ENCODE measurements at regions not wholly inside any gene's neighbourhood (a gene's known extent, or its start where the extent isn't known, plus 50 kb on each side); places are given as distances from the start of the nearest gene placed in this dataset.
A peak's percentile ranks its signal among the peaks of the same experiment; 100 is the strongest.
"Not testable (repeated sequence)": the region's sequence is repeated elsewhere in the genome, so short reads cannot be mapped to it uniquely, and the experiment has no call there.

DNA sequence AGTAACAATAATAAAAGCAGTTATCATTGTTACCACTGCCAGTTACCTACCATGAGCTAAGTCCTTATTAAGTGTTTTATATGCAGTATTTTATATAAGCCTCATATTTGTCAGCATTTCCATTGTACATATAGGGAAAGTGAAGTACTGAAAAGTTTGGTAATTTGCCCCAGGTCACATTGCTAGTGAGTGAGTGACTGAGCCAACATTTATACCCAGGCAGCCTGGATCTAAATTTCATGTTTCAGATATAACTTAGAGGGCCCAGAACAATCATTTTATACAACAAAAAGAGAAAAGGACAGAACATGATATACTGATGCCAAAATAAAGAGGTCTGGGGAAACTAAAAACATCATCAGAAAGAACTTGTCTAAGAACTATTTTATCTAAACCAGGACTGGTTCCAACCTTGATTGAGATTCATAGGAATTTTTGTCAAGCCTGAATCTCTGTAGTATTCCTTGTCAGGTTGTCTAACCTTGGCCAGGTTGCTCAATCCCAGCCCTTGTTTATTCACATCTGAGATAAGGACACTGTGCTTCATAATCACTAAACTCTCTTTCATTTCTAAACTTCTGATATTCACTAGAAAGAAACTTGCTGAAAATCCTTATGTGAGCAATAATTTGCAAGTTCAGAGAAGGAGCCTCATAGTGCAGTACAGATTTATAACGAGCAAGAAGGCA, 308.2 kb downstream of the IPMK start:
- DNase-seq (ENCODE audit: low spot score), result no peak

DNA sequence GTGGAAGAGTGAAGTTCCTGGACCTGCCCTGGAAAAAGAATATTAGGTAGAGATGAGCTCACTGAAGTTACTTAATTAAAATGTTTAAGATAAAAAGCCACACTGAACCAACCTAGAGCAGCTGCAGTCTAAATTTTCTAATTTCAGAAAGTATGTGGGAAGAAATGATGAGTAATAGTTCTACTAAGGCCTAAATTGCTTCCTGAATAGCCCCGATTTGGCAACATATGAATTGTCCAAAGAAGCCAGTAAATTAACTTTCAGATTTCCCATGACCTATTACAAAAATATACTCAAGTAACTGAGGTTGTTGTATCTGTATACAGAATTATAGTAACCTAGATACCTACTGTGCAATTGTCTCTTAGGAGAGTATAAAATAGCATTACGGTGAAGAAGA, 312.6 kb downstream of the IPMK start:
- DNase-seq (ENCODE audit: low spot score), result peak; percentile 36

DNA sequence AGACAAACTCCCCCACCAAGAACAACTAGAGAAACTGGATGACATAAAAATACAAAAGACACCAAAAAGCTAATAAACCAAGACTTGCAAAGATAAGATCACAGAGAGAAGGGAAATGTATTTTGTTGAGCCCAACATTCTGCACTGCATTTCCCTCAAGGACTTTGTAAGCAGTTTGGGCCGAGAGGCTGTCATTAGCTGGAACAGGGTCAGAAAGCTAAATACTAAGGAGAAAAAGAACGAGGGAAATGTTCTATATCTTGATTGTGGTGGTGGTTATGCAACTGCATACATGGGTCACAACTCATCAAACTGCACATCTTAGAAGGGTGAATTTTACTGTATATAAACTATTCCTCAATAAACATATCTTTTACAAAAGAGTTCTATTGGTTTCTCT, 315.0 kb downstream of the IPMK start:
- DNase-seq (ENCODE audit: low spot score), result peak; percentile 32

DNA sequence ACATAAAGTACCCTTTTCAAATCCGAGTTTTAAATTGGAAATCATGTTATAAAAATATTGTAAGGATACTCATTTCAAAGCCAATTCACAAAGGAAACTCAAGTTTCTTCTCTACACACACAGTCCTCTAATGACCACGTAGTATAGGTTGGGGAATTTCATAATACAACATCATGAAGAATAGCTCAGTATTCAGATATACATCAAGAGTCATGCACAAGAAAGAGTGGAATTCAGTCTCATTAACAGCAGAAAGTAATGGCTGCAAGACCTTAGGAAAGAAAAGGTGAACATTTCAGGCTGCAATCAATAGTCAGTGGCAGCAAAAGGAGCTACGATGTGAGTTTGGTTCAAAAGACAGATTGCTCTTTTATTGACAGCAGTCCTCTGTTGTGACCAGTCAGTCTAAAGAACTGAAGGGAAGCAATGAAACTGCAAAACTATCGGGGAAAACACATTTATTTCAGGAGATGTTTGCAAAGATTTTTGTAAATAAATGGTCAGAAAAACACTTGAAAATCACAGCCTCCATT, 317.2 kb downstream of the IPMK start:
- DNase-seq (ENCODE audit: low spot score), result no peak

DNA sequence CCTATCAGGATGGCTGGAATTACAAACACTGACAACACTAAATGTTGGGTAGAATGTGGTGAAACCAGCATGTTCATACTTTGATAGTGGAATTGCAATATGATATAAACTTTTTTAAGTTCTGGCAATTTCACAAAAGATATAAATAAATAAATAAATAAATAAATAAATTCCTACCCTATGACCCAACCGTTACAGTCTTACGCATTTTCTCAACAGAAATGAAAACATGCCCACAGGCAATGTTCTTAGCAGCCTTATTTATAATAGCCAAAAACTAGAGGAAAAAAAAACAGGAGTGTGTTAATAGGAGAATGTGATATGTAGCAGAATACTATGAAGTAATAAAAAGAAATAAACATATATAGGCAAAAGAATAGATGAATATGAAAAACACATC, 318.9 kb downstream of the IPMK start:
- no peak for DNase-seq (ENCODE audit: low spot score)

DNA sequence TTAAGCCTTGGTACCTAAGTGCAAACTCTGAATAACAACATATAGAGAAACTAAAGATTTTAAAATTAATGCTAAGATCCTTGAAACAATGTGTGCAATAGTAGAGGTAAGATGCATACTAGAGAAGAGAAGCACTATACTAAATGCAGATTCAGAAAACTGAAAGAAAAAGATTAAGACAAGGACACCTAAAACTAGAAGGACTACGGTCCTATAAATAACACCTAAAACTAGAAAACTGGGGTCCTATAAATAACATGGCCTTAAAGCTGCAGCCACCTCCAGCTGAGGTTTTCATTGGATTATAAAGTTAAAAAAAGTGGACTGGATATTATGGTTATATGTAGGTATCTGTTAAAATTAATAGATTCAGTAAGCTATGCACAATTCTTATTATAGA, 320.9 kb downstream of the IPMK start:
- DNase-seq (ENCODE audit: low spot score), result no peak

DNA sequence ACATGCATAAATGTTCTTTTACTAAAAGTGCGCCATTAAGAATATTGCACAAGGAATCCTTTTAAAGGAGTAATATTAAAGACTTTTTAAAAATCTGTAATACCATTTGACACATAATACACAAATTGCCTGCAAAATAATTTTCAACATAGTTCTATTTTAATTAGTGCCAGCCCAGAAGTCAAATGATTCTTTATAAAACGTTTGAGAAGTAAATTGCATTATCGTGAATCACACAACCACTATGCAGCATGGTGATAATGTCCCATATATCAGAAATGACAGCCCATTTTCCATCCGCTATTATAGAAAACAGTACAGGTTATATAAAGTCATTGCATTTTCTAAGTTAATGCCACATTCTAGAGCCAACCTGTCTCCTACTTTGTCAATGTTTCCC, 324.0 kb downstream of the IPMK start:
- DNase-seq (ENCODE audit: low spot score), result no peak

DNA sequence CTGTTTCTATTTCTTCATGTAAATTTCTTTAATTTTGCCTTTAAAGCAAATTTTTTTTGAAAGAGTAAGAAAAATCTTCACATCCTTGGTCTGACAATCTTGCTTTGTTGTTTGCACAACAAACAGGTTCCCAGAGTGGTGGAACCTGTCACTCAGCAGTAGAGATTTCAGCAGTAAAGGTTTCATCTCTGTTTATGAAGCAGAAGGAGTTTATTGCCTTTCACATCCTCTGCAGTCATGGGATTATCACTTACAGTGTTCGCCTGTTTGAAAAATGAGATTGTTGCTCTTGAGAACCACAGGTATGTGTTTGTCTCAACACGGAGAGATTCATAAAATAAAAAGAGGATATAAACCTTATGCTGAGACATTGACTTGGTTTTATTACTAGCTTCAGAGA, 342.6 kb downstream of the IPMK start:
- DNase-seq (ENCODE audit: low spot score), result no peak

DNA sequence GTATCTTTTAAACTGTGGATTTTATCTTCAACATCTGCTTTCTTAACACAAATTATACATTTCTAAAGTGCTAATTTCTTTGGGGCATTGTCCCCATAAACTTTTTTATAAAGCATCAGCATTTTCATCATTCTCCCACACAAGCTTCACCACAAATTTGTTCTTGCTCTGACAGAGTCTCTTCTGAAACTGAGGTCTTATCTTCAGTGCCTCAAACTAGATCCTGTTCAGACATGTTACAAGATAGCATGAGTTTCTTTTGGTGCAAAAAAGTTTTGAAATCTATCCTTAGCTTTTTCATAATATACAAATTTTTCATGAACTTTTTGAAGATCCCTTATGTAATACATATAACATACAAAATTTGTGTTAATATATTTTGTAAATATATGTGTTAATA, 346.6 kb downstream of the IPMK start:
- no peak for DNase-seq (ENCODE audit: low spot score)

DNA sequence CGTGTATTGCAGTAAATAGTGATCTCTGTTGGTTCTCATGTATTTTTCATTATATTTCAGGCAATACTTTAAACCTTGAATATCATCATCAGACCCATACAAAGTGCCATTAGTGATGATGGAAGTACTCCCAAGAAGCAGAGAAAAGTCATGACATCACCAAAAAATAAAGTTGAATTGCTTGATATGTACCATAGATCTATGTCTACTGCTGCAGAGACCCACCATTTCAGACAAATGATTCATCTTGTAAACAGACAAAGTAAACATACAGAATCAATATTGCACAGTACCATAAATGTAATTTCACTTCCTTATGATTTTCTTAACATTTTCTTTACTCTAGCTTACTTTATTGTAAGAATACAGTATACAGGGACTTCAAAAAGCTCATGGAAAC, 347.8 kb downstream of the IPMK start:
- no peak for DNase-seq (ENCODE audit: low spot score)

DNA sequence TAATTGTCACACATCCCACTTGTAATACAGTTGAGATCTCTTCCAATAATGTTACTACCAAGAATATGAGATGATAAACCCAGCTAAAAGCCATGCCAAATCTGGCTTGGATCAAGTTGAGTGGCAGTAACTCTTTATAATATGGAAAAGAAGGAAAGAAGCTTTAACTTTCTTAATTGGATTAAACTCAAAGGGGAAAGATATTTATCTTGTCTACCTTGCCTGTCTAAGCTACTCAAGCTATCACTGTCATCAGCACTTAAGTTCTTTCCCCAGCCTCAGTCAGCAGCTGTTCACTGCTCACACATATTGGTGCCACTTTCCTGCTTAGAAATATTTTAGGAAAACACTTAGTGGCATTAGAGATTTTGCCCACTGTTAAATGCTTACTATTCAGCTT, 350.7 kb downstream of the IPMK start:
- no peak for DNase-seq (ENCODE audit: low spot score)

DNA sequence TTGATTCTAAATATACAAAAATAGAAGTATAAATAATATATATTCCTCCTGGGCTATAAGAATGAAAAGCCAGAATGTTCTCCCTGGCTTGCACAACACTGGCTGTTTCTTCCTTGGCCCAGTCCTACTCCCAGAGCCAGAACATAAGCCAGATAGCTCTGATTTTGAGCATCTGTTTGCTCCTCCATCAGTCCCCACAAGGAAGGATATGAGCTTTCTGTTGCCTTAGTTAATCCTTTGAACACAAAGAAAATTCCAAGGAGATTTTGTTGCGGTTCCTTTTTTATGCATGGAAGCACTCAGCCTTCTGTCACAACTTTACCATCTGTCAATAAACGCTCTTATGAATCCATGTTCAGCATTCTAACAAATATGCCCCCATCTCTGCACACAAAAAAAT, 361.8 kb downstream of the IPMK start:
- DNase-seq (ENCODE audit: low spot score), result no peak

DNA sequence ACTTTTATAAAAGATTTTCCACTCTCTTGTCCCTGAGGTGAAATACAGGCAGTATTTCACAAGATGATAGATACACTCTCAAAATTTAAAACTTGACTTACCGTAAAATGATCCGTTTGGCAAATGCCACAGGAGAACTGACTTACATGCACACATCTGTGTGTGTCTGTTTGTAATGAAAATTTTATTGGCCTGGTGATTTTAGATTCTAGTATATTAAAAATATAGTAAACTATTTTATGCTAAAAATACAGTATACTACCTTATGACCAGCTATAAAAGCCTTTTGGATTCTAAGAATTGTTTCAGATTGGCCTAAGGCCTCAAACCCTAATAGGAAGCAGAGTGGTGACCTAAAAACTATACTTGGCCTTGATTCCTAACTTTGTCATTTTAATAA, 362.7 kb downstream of the IPMK start:
- DNase-seq (ENCODE audit: low spot score), result no peak

DNA sequence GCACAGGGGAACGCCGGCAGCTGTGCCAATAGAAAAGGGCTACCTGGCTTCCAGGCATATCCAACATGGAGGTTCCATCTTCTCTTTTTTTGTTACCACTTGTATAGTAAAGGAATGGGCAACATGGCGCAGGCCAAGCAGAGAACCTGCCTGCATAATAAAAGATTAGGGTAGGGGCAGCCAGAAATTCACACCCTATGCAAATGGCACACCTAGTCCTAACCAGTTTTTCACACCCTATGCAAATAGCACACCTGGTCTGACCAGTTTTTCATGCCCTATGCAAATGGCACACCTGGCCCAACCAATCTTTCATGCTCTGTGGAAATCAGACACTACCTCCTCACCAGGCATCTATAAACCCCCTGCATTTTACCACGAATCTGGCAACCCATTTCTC, 369.5 kb downstream of the IPMK start:
- DNase-seq (ENCODE audit: low spot score), result no peak

DNA sequence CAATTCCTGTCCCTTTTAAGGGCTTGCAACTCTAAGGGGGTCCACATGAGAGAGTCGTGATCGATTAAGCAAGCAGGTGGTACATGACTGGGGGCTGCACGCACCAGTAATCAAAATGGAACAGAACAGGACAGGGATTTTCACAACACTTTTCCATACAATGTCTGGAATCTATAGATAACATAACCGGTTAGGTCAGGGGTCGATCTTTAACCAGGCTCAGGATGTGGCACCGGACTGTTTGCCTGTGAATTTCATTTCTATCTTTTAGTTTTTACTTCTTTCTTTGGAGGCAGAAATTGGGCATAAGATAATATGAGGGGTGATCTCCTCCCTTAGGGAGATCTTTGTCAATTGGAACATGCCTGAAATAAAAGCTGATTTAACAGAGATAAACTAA, 370.1 kb downstream of the IPMK start:
- DNase-seq (ENCODE audit: low spot score), result no peak

DNA sequence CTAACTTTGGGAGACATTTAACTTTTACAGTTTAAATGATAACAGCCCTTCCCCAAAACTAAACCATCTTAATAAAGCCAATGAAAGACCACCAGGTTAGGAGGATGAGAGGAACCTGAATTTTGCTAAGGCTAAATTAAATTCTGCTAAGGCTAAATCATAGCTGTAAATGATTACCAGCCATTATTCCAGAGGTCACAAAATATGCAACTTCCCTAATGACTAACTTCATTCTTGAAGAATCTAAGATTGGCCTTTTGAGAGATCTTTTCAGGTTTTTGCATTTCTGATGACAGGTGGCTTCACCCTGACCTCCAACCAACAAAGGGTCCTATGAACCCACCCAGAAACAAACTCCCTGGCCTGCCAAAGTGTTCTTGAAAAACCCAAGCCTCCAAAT, 373.3 kb downstream of the IPMK start:
- no peak for DNase-seq (ENCODE audit: low spot score)

DNA sequence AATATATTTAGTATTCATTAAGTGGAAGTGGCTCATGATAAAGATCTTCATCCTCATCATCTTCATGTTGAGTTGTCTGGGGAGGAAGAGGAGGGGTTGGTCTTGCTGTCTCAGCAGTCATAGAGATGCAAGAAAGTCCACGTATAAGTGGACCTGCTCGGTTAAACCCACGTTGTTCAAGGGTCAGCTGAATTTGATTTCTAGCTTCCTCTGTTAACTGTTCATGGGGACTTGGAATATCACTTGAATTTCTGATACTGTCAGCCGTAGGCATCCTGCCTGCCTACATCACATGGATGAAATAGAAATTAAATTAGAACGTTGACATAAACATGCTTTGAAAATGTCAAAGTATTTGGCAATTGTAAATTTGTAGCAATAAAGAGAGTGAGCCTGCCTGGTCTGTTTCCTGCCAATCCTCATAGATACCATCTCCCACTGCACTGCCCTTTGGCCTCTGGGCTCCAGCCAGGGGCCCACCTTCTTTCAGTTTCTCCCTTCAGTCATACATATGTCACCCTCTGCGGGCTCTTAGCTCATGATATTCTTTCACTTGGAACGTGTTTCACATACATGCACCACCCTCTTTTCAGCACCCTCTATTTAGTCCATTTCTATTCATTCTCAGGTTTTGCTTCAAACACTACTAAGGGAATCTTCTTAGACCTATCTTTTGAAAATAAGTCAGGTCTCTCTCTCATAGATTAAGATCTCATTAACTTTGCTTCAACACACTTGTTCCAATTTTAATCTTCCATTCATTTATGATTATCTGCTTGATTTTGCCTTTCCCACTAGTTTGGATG, 376.3 kb downstream of the IPMK start:
- no peak for DNase-seq (ENCODE audit: low spot score)

DNA sequence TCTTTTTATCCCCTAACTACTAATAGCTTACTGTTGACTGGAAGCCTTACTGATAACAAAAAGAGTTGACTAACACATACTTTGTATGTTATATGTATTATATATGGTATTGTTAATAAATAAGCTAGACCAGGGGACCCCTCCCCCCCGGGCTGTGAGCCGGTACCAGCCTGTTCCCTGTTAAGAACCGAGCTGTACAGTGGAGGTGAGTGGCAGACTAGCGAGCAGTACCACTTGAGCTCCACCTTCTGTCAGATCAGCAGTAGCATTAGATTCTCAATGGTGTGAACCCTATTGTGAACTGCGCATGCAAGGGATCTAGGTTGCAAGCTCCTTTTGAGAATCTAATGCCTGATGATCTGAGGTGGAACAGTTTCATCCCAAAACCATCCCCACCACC, 377.0 kb downstream of the IPMK start:
- no peak for DNase-seq (ENCODE audit: low spot score)

DNA sequence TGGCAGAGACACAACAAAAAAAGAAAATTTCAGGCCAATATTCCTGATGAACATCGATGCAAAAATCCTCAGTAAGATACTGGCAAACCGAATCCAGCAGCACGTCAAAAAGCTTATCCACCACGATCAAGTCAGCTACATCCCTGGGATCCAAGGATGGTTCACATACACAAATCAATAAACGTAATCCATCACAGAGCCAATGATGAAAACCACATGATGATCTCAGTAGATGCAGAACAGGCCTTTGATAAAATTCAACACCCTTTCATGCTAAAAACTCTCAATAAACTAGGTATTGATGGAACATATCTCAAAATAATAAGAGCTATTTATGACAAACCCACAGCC, 382.1 kb downstream of the IPMK start:
- not testable (repeated sequence) for DNase-seq (ENCODE audit: low spot score)

DNA sequence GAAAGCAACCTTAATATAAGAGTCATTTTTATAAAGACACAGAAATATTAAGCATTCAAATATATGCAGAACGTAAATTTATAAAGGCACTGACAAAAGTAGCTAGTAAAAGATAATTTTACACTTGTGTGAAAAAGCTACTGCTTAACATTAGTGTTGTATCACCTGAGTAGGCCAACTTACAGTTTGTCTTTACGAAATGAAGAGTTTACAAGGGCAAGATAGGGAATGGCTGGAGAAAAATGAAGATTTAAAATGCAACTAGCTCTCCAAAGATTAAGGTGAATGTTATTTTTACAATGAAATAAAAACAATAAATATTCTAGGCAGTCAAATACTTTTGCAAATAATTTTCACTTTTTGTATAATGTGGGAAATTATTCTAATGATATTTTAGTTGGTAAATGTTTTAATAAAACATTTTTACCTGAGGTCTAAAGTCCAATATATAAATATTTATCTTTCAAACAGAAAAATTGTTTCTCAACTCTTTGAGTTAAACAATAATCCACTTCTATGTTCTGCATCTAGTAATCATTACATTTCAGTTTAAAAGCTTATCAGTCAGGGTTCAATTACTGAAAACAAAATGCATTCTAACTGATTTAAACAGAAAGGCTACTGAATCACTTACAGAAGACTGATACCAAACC, 382.6 kb downstream of the IPMK start:
- DNase-seq (ENCODE audit: low spot score), result no peak

DNA sequence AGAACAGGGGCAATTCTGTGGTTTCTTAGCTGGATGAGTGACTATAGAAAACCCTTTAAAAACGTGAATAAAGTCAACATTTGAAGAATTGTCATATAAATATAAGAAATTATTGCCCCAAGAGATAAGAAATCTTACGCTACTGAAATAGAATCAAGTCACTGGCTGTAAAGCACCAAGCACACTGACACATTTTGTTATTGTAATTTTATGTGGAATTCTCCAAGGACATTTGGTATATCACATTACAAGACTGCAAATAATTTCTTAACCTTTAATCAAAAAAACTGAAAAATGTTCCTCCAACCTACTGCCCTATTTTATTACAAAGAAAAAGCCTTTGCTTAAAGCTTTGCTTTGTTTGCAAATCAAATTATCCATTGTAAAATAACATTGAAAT, 383.3 kb downstream of the IPMK start:
- DNase-seq (ENCODE audit: low spot score), result no peak

DNA sequence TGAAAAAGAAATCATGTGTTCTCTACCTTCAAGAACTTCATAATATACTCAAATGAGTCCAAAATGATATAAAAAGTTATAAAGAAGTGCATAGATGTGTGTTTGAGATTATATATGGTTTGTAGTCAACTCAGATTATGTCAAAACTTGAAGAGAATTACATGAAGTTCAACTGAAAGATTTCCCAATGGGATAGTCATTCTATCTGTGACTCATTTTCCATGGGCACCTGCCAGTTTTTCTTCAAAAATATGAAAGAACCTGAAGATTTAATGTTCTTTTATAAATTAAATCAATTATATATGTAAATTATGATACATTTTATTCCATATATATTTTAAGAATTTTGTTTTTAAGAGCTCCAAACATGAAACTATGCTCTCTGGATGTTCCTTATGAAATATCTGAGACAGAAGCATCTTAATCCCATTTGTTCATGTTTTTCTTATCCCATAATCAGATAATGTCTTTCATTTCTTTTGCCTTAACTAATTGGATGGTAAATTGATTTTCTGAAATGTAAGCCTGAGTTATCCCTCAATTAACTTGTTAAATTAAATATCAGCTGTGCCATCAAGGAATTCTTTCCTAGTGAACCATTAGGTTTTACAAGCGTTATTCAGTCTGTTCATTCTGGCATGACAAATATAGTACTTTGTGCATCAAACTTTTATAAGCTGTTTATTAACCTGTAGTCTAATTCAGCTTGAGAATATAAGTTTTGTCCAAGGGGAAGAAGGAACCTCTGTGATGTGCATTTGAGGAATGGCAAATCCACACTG, 387.1 kb downstream of the IPMK start:
- no peak for DNase-seq (ENCODE audit: low spot score)
